LNCaP clone FGC (cell line): ENCODE measurements at regions not wholly inside any gene's neighbourhood (a gene's known extent, or its start where the extent isn't known, plus 50 kb on each side); places are given as distances from the start of the nearest gene placed in this dataset.
"Not testable (repeated sequence)": the region's sequence is repeated elsewhere in the genome, so short reads cannot be mapped to it uniquely, and the experiment has no call there.

ENCODE experiments used
- DNase-seq: peaks from one replicate; pipeline ENCODE4 v3.0.0-alpha.2; 2011; ENCODE audit warnings: low read depth
- H3K4me3 ChIP-seq: 2 replicates; pipeline ENCODE4 v1.5.1; 2011; ENCODE audit warnings: mild to moderate bottlenecking, low read depth, low read length, control low read depth
- TF ChIP-seq, protein P1 (sequence below): IDR thresholded peaks from 2 replicates; pipeline ENCODE4 v1.5.1; 2012; ENCODE audit warnings: mild to moderate bottlenecking; ENCODE audit not compliant: control insufficient read depth, insufficient read depth; ENCODE audit errors: extremely low read depth

DNA sequence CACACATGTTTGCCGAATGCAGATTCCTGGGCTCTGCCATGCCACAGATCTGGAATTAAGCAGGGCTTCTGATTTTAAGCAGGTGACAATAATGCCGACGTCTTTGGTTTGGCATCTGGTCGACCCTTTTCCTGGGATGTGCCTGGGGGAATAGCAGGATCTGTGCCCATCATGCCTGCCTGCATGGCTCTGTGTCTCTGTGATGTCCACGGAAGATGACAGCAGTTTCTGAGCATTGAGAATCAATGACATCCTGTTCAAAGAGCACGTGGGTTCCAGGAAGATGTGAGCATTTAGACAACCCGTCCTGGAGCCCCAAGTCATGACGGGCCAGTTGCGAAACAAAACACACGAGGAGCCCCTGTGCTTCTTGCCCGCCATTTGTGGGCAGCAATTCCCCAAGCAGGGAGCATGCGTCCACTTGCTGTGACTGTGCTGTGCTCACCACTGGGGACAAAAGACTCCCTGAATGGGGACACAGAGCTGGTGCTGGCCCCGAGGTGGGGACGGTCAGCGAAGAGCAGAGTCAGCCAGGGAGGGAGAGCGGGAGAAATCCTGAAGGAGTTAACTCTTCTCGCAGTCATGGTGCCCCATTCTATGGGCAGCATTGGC, 110.1 kb downstream of the ERMARD start:
- DNase-seq = no peak
- no peak overlapping the region for H3K4me3 ChIP-seq
- TF ChIP-seq, protein P1, sequence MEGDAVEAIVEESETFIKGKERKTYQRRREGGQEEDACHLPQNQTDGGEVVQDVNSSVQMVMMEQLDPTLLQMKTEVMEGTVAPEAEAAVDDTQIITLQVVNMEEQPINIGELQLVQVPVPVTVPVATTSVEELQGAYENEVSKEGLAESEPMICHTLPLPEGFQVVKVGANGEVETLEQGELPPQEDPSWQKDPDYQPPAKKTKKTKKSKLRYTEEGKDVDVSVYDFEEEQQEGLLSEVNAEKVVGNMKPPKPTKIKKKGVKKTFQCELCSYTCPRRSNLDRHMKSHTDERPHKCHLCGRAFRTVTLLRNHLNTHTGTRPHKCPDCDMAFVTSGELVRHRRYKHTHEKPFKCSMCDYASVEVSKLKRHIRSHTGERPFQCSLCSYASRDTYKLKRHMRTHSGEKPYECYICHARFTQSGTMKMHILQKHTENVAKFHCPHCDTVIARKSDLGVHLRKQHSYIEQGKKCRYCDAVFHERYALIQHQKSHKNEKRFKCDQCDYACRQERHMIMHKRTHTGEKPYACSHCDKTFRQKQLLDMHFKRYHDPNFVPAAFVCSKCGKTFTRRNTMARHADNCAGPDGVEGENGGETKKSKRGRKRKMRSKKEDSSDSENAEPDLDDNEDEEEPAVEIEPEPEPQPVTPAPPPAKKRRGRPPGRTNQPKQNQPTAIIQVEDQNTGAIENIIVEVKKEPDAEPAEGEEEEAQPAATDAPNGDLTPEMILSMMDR = no peak

DNA sequence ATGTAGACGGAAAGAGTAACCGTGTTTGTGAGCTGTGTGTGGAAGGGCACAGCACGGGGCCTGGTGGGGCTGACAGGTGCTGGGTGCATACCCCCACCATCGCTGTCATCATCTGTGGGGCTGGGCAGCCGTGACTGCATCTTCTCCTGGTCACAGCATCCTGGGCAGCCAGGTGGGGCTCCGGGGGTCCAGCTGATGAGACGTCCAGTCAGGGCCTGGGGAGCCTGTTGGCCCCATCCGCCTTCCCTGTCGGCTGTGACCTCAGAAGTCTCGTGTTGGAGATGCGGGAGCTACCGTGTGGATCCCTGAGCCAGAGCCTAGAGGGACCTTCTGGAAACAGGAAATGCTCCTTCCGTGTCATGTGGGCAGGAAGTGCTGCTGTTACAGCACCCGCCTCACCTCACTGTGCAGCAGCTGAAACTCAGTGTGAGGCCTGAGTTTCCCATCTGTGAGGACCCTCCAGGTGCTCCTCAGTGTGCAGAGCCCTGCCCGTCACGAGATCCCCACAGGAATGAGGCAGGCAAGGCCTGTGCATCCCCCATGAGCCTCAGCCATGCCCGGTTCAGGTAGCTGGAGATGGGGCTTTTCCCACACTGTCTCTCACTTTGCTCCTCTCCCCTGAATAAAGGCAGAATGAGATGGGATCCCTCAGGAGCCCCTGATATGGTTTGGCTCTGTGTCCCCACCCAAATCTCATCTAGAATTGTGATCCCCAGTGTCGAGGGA, 108.7 kb downstream of the ERMARD start:
- TF ChIP-seq, protein P1 = no peak
- no peak overlapping the region for H3K4me3 ChIP-seq
- no peak for DNase-seq

DNA sequence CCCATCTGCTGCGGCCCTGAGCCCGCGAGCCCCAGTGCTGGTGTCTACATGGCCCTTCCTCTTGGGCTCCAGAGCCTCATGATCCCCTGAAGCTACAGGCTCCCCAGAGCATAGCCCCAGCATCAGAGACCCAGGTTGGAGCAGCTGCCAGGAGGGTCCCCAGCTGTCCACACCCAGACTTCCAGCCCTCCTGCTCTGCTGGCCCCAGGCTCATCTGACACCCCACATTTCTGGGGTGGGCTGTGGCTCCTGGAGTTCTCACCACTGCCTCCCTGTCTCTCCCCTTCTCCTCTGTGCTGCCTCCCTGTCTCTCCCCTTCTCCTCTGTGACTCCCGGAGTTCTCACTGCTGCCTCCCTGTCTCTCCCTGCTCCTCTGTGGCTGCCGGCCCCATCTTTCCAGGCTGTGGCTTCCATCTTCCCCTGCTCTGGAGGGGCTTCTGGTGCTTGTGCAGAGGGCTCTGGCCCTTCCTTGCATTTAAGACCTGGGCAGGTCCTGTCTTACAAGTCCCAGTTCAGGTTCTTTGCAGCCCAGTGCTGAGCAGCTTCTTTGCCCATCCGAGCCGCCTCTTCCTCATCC, 108.1 kb downstream of the ERMARD start:
- no peak for DNase-seq
- H3K4me3 ChIP-seq = no peak overlapping the region
- TF ChIP-seq, protein P1 = no peak

DNA sequence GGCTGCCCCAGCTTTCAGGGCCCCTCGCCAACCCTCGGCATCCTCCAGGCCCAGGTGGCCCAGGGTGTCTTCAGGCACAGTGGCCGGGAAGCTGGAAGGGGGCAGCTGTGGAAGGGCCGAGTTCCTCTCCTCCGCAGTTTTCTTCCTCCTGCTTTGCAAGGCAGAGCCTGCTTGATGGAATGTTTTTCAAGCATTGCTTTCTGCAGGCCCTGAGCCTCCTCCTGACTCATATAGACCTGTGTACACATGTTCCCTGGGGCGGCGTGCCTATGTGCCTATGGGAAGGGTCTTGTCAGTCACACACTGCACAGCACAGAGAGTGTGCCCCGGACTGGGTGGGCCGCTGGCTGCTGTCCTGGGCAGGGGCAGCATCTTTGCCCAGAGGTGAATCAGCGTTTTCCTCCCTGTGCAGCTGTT, 107.5 kb downstream of the ERMARD start:
- H3K4me3 ChIP-seq = no peak overlapping the region
- DNase-seq = no peak
- TF ChIP-seq, protein P1 = no peak

DNA sequence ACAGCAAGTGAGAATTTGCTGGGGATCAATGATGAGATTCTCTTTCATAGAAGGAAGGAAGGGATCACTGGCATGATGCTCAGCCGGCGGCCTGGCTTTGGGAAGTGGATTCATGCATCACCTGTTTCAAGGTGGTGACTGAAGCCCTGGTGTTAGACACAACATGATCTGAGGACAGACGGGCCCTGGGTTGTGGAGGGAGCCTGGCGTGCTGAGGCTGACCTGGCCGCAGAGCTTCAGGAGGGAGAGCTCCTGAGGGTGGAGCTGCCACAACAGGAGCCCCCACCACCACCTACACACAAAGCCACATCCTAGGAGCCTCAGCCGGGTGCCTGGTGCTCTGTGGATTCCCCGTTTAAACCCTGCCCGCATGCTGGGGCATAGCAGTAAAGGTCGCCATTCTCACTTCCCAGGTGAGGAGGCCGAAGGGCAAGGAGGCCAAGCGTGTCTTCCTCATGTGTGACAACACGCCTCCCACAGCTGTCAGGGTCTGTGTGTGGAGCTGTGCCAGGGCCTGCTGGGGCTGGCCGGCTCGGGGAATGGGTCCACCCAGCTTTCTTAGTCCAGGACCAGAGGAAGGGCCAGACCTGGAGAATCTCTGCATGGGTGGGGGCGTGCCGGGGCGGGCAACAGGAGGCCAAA, 107.0 kb downstream of the ERMARD start:
- TF ChIP-seq, protein P1 = no peak
- H3K4me3 ChIP-seq = no peak overlapping the region
- DNase-seq = no peak

DNA sequence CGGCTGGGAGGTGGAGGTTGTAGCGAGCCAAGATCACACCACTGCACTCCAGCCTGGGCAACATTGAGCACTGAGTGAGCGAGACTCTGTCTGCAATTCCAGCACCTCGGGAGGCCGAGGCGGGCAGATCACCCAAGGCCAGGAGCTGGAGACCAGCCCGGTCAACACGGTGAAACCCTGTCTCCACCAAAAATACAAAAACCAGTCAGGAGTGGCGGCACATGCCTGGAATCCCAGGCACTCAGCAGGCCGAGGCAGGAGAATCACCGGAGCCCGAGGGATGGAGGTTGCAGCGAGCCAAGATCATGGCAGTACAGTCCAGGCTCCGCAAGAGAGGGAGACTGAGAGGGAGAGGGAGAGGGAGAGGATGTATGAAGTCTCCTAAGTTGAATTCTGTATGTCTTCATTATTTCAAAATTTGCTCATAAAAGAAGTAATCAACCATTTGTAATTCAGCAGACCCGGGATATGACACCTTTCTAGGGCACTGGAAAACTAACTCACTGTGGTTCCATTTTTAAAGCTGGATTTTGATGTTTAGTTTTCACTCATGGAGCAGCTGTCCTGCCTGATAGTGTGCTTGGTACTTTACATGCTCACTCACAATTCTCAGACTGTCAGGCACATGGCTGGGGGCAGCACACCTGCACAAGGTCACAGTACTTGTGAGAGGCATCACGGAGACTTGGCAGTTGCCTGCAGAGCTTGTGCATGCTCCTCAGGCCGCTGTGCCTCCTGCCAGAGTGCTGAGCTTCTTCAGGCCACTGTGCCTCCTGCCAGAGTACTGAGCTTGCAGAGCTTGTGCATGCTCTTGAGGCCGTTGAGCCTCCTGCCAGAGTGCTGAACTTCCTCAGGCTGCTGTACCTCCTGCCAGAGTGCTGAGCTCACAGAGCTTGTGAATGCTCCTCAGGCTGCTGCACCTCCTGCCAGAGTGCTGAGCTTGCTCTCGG, 106.2 kb downstream of the ERMARD start:
- H3K4me3 ChIP-seq = no peak overlapping the region
- TF ChIP-seq, protein P1 = no peak
- no peak for DNase-seq

DNA sequence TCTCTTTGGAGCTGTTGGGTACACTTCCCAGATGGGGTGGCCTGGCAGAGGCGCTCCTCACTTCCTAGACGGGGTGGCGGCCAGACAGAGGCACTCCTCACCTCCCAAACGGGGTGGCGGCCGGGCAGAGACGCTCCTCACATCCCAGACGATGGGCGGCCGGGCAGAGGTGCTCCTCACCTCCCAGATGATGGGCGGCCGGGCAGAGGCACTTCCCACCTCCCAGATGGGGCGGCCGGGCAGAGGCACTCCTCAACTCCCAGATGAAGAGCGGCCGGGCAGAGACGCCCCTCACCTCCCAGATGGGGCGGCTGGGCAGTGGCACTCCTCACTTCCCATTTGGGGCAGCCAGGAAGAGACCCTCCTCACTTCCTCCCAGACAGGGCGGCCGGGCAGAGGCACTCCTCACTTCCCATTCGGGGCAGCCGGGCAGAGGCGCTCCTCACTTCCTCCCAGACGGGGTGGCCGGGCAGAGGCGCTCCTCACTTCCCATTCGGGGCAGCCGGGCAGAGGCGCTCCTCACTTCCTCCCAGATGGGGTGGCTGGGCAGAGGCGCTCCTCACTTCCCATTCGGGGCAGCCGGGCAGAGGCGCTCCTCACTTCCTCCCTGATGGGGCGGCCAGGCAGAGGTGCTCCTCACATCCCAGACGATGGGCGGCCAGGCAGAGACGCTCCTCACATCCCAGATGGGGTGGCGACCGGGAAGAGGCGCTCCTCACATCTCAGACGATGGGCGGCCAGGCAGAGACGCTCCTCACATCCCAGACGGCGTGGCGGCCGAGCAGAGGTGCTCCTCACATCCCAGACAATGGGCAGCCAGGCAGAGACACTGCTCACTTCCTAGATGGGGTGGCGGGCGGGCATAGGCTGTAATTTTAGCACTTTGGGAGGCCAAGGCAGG, 105.3 kb downstream of the ERMARD start:
- not testable (repeated sequence) for DNase-seq, H3K4me3 ChIP-seq
